ENCODE measurements at regions not wholly inside any gene's neighbourhood (a gene's known extent, or its start where the extent isn't known, plus 50 kb on each side); places are given as distances from the start of the nearest gene placed in this dataset.

DNA sequence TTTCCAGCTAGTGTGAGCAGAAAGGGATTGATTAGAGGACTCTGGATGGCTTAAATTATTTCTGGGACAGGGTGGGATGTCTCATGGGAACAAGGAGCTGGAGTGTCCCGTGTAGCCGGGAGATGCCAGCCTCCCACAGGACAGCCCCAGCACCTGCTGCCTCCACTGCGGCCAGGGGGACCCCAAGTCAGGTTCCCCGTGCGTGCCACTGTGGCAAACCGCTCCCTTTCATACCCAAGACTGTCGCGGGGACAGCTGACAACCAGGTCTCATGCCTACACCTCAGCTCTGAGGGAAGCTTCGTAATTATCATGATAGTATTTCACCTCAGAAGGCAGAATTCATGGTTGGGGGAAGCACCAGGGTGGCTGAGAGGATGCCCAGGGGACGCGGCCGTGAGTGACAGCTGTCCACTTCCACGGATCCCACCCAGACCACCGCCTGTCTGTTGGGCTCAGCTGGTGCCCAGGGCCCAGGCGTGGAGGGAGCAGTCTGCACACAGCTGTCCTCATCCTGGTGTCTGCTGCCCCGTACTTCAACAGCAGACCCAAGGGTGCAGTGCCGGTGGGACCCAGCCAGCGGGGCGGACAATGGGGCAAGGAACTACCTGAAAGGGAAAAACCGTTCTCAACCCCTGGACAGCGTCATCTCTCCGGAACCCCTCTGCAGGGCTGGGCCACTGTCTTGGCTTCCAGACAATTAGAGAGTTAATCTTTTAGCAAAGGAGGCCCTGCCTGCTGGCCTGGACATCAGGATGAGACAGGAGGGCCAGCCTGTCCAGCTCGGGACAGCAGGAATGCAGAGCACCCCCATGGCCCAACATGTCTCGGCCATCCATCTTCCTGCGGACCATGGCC lies 166.9 kb downstream of the OLFM1 start:
- Histone ChIP-seq H3K27me3 (ENCODE audit: low read length) (no peaks in the 10 kb centered on the region), H2AFZ (ENCODE audit: low read length) (no peak overlapping the region), H3K4me2 (ENCODE audit: low read depth, low read length, poor library complexity, severe bottlenecking) (no peak overlapping the region)

DNA sequence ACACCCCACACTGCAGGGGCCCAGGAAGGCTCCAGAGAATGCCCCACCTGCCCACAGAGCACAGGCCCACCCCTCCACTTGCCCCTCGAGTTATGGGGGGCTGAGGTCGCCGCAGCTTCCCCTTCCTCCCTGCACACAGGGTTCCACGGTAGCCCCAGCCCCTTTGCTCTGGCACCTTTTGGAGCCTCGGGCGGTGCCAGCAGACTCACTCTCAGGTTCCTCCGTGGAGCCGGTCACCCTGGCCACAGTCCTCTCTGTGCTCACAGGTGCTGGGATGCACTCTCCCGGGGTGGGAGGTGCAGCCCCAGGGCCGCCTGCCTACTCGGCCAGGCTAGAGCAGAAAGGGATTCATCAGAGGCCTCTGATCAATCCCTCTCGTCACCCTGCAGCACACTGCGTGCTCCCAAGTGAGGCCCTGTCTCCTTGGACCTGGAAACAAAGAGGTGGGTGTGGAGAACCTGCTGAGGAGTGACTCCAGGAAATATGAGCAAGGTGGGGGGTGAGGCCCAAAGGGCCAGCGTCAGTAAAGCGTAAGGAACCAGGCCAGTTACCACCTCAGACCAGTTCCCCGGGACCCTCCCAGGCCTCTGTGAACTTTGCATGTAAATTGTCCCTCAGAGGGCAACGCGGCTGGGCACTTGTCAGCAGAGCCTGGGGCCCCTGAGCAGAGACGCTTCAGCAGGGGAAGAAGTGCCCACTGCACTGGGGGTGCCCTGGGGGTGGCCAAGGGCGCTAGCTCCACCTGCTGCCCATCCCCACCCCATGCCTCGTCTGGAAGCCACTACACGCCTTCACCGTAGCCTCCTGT lies 167.8 kb downstream of the OLFM1 start:
- Histone ChIP-seq H3K9me3 (ENCODE audit: low read length) (no peaks in the 10 kb centered on the region), H4K20me1 (ENCODE audit: insufficient read depth, low read depth, low read length) (no peaks in the 10 kb centered on the region), H3K9ac (ENCODE audit: low read length) (no peak overlapping the region), H3K79me2 (ENCODE audit: low read length) (no peaks in the 10 kb centered on the region), H2AFZ (ENCODE audit: low read length) (no peak overlapping the region), H3K27me3 (ENCODE audit: low read length) (no peaks in the 10 kb centered on the region), H3K36me3 (ENCODE audit: insufficient read depth, low read length) (no peaks in the 10 kb centered on the region), H3K4me1 (ENCODE audit: low read length) (no peaks in the 10 kb centered on the region), H3K4me2 (ENCODE audit: low read depth, low read length, poor library complexity, severe bottlenecking) (no peak overlapping the region), H3K4me3 (ENCODE audit: low read length) (no peak overlapping the region), H3K27ac (ENCODE audit: low read length) (no peak overlapping the region), H3K9me2 (replicated peaks; ENCODE audit: insufficient read depth, low read length) (no peaks in the 10 kb centered on the region)
- peak; percentile 29 for DNase-seq

More for the DNA sequence above, 166.9 kb downstream of the OLFM1 start:
- H3K9ac ChIP-seq (ENCODE audit: low read length) = no peak overlapping the region
- no peaks in the 10 kb centered on the region for H3K4me1 ChIP-seq (ENCODE audit: low read length)
- no peak overlapping the region for H3K27ac ChIP-seq (ENCODE audit: low read length)
- H3K79me2 ChIP-seq (ENCODE audit: low read length) = no peaks in the 10 kb centered on the region
- no peak for DNase-seq
- H3K9me2 ChIP-seq (replicated peaks; ENCODE audit: insufficient read depth, low read length) = no peaks in the 10 kb centered on the region
- no peak overlapping the region for H3K4me3 ChIP-seq (ENCODE audit: low read length)
- H3K9me3 ChIP-seq (ENCODE audit: low read length) = no peaks in the 10 kb centered on the region
- no peaks in the 10 kb centered on the region for H4K20me1 ChIP-seq (ENCODE audit: insufficient read depth, low read depth, low read length)
- H3K36me3 ChIP-seq (ENCODE audit: insufficient read depth, low read length) = no peaks in the 10 kb centered on the region

DNA sequence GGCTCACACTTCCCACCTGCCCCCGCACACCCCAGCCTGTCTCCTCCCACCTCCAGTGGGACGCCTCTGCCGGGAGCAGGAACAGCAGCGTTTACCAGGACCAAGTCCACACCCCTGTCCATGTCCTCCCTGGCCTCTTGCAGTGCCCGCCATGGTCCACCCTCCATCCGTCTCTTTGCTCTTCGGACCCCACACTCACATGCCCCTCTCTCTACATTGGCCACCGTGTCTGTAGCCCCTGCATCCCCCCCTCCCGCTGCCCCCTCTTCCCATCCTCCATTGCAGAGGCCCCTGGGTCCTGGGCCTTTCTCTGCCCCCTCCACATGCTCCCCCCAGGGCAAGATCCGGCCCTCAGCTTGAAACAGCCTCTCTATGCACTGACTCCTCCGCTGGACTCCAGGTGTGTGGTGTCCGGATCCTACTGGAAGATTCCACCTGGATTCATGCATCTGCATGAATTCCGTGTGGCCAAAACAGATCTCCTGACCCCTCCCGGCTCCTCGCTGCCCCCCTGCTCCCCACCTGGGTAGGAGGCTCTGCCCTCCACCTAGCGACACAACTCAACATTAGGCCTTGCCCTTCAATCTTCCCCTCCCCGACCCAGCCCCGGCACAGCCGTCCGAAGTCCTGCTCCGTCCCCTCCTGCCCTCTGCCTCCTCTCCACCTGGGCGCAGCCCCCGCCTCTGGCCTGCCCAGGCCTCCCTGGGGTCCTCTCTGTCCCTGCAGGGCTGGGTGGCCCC lies 168.5 kb downstream of the OLFM1 start:
- no peaks in the 10 kb centered on the region for H3K9me2 ChIP-seq (replicated peaks; ENCODE audit: insufficient read depth, low read length)
- H3K9ac ChIP-seq (ENCODE audit: low read length) = no peak overlapping the region
- no peaks in the 10 kb centered on the region for H3K36me3 ChIP-seq (ENCODE audit: insufficient read depth, low read length)
- H3K27ac ChIP-seq (ENCODE audit: low read length) = no peak overlapping the region
- H3K27me3 ChIP-seq (ENCODE audit: low read length) = no peaks in the 10 kb centered on the region
- H3K79me2 ChIP-seq (ENCODE audit: low read length) = no peaks in the 10 kb centered on the region
- DNase-seq = no peak
- no peak overlapping the region for H2AFZ ChIP-seq (ENCODE audit: low read length)
- no peak overlapping the region for H3K4me2 ChIP-seq (ENCODE audit: low read depth, low read length, poor library complexity, severe bottlenecking)
- no peaks in the 10 kb centered on the region for H3K9me3 ChIP-seq (ENCODE audit: low read length)
- H4K20me1 ChIP-seq (ENCODE audit: insufficient read depth, low read depth, low read length) = no peaks in the 10 kb centered on the region
- H3K4me1 ChIP-seq (ENCODE audit: low read length) = no peaks in the 10 kb centered on the region
- no peak overlapping the region for H3K4me3 ChIP-seq (ENCODE audit: low read length)

- Histone ChIP-seq H4K20me1 (ENCODE audit: insufficient read depth, low read depth, low read length) (no peaks in the 10 kb centered on the region), H3K4me3 (ENCODE audit: low read length) (no peak overlapping the region), H3K9me2 (replicated peaks; ENCODE audit: insufficient read depth, low read length) (no peaks in the 10 kb centered on the region), H2AFZ (ENCODE audit: low read length) (no peak overlapping the region), H3K79me2 (ENCODE audit: low read length) (no peaks in the 10 kb centered on the region), H3K4me2 (ENCODE audit: low read depth, low read length, poor library complexity, severe bottlenecking) (no peak overlapping the region), H3K27me3 (ENCODE audit: low read length) (no peaks in the 10 kb centered on the region), H3K9ac (ENCODE audit: low read length) (no peak overlapping the region), H3K9me3 (ENCODE audit: low read length) (no peaks in the 10 kb centered on the region), H3K36me3 (ENCODE audit: insufficient read depth, low read length) (no peaks in the 10 kb centered on the region), H3K4me1 (ENCODE audit: low read length) (no peaks in the 10 kb centered on the region), H3K27ac (ENCODE audit: low read length) (no peak overlapping the region)
- peak; percentile 27 for DNase-seq
Measured at GRCh38 chr9:135256581-135257354, 169.3 kb downstream of the OLFM1 start.

GRCh38 chr9:135258461-135258860 lies 171.0 kb downstream of the OLFM1 start:
- Histone ChIP-seq H3K4me1 (ENCODE audit: low read length) (no peaks in the 10 kb centered on the region), H3K79me2 (ENCODE audit: low read length) (no peaks in the 10 kb centered on the region), H3K9me3 (ENCODE audit: low read length) (no peaks in the 10 kb centered on the region), H2AFZ (ENCODE audit: low read length) (no peak overlapping the region), H4K20me1 (ENCODE audit: insufficient read depth, low read depth, low read length) (no peaks in the 10 kb centered on the region), H3K4me2 (ENCODE audit: low read depth, low read length, poor library complexity, severe bottlenecking) (no peak overlapping the region), H3K27ac (ENCODE audit: low read length) (no peak overlapping the region), H3K9me2 (replicated peaks; ENCODE audit: insufficient read depth, low read length) (no peaks in the 10 kb centered on the region), H3K4me3 (ENCODE audit: low read length) (no peak overlapping the region), H3K9ac (ENCODE audit: low read length) (no peak overlapping the region), H3K27me3 (ENCODE audit: low read length) (no peaks in the 10 kb centered on the region), H3K36me3 (ENCODE audit: insufficient read depth, low read length) (no peaks in the 10 kb centered on the region)
- DNase-seq = no peak

GRCh38 chr9:135259273-135259672 lies 171.8 kb downstream of the OLFM1 start:
- H3K4me1 ChIP-seq (ENCODE audit: low read length) = no peaks in the 10 kb centered on the region
- H3K27me3 ChIP-seq (ENCODE audit: low read length) = no peaks in the 10 kb centered on the region
- no peak overlapping the region for H3K4me2 ChIP-seq (ENCODE audit: low read depth, low read length, poor library complexity, severe bottlenecking)
- no peak overlapping the region for H3K4me3 ChIP-seq (ENCODE audit: low read length)
- H2AFZ ChIP-seq (ENCODE audit: low read length) = no peak overlapping the region
- no peaks in the 10 kb centered on the region for H3K79me2 ChIP-seq (ENCODE audit: low read length)
- no peak overlapping the region for H3K27ac ChIP-seq (ENCODE audit: low read length)
- no peak overlapping the region for H3K9ac ChIP-seq (ENCODE audit: low read length)
- no peaks in the 10 kb centered on the region for H3K36me3 ChIP-seq (ENCODE audit: insufficient read depth, low read length)
- no peaks in the 10 kb centered on the region for H3K9me3 ChIP-seq (ENCODE audit: low read length)
- no peaks in the 10 kb centered on the region for H4K20me1 ChIP-seq (ENCODE audit: insufficient read depth, low read depth, low read length)
- no peaks in the 10 kb centered on the region for H3K9me2 ChIP-seq (replicated peaks; ENCODE audit: insufficient read depth, low read length)
- no peak for DNase-seq

- H3K79me2 ChIP-seq (ENCODE audit: low read length) = no peaks in the 10 kb centered on the region
- no peaks in the 10 kb centered on the region for H3K9me3 ChIP-seq (ENCODE audit: low read length)
- H3K36me3 ChIP-seq (ENCODE audit: insufficient read depth, low read length) = no peaks in the 10 kb centered on the region
- no peaks in the 10 kb centered on the region for H3K9me2 ChIP-seq (replicated peaks; ENCODE audit: insufficient read depth, low read length)
- no peak overlapping the region for H3K9ac ChIP-seq (ENCODE audit: low read length)
- H2AFZ ChIP-seq (ENCODE audit: low read length) = no peak overlapping the region
- H3K27me3 ChIP-seq (ENCODE audit: low read length) = no peaks in the 10 kb centered on the region
- no peak overlapping the region for H3K4me2 ChIP-seq (ENCODE audit: low read depth, low read length, poor library complexity, severe bottlenecking)
- H3K27ac ChIP-seq (ENCODE audit: low read length) = no peak overlapping the region
- peak; percentile 4 for DNase-seq
- H4K20me1 ChIP-seq (ENCODE audit: insufficient read depth, low read depth, low read length) = no peaks in the 10 kb centered on the region
- H3K4me1 ChIP-seq (ENCODE audit: low read length) = no peaks in the 10 kb centered on the region
- no peak overlapping the region for H3K4me3 ChIP-seq (ENCODE audit: low read length)
Measured at GRCh38 chr9:135260221-135261180, 173.0 kb downstream of the OLFM1 start.

Data from Karpas-422 (cell line).